Smooth muscle cell (in vitro differentiated cells): ENCODE measurements at regions not wholly inside any gene's neighbourhood (a gene's known extent, or its start where the extent isn't known, plus 50 kb on each side); places are given as distances from the start of the nearest gene placed in this dataset. TPM values are rescaled to one million over a fixed set of nuclear protein-coding genes. Genes with fewer than 3 reads are reported as not detected.

ENCODE experiments used
- DNase-seq: peaks from one replicate; lab custom pipeline; 2025; ENCODE audit not compliant: unreplicated experiment; lab: John Stamatoyannopoulos, UW
- H2AFZ ChIP-seq: fragments of 200-600 bp; sonication (generic); 2 replicates; pipeline ENCODE4 v1.6.0; 2016; ENCODE audit warnings: antibody characterized with exemption, low read depth, mild to moderate bottlenecking
- H3F3A ChIP-seq: fragments of 200-600 bp; sonication (generic); 2 replicates; pipeline ENCODE4 v1.6.0; 2017; ENCODE audit warnings: antibody characterized with exemption, low read depth
- H3K27ac ChIP-seq: fragments of 200-600 bp; sonication (generic); 2 replicates; pipeline ENCODE4 v1.5.1; 2016; ENCODE audit warnings: low read depth, mild to moderate bottlenecking
- H3K27me3 ChIP-seq: fragments of 200-600 bp; sonication (generic); 2 replicates; pipeline ENCODE4 v1.6.1; 2016; ENCODE audit warnings: low read depth, mild to moderate bottlenecking
- H3K36me3 ChIP-seq: fragments of 200-600 bp; sonication (generic); 2 replicates; pipeline ENCODE4 v1.5.1; 2016; ENCODE audit warnings: low read depth
- H3K4me1 ChIP-seq: fragments of 200-600 bp; sonication (generic); 2 replicates; pipeline ENCODE4 v1.5.1; 2016; ENCODE audit warnings: low read depth
- H3K4me2 ChIP-seq: fragments of 200-600 bp; sonication (generic); 2 replicates; pipeline ENCODE4 v1.6.0; 2016; ENCODE audit warnings: mild to moderate bottlenecking
- H3K4me3 ChIP-seq: fragments of 200-600 bp; sonication (generic); 2 replicates; pipeline ENCODE4 v1.5.1; 2016; ENCODE audit warnings: mild to moderate bottlenecking
- H3K79me2 ChIP-seq: fragments of 200-600 bp; sonication (generic); 2 replicates; pipeline ENCODE4 v1.6.0; 2016; ENCODE audit warnings: low read depth, mild to moderate bottlenecking
- H3K9ac ChIP-seq: fragments of 200-600 bp; sonication (generic); 2 replicates; pipeline ENCODE4 v1.6.0; 2016; ENCODE audit warnings: low read depth
- H3K9me3 ChIP-seq: fragments of 200-600 bp; sonication (generic); replicated peaks from 2 replicates; pipeline ENCODE4 v1.5.1; 2016; ENCODE audit warnings: low read depth
- H4K20me1 ChIP-seq: fragments of 200-600 bp; sonication (generic); 2 replicates; pipeline ENCODE4 v1.6.0; 2016; ENCODE audit warnings: low read depth
- CTCF ChIP-seq: fragments of 200-600 bp; sonication (generic); IDR thresholded peaks from 2 replicates; pipeline ENCODE4 v1.5.1; 2017; ENCODE audit warnings: borderline replicate concordance, mild to moderate bottlenecking, antibody characterized with exemption; ENCODE audit not compliant: insufficient read depth, poor library complexity, severe bottlenecking
- WGBS: methylation state at CpG from one replicate; pipeline ENCODE4 v1.1.7; 2016; ENCODE audit warnings: low lambda C conversion rate; 5-methylcytosine and 5-hydroxymethylcytosine counted together
- small RNA-seq: library from RNA; depleted of rRNA; stranded (forward); fragments of <200 nt; gene quantifications from one replicate; pipeline ENCODE3, GENCODE V24; 2014

- WGBS, result 75% methylated on average over 1 of the region's 1 CpG
- Histone ChIP-seq H3K4me3 (no peak overlapping the region), H3K9me3 (no peaks in the 10 kb centered on the region), H3K79me2 (no peaks in the 10 kb centered on the region), H3K4me2 (no peak overlapping the region), H3K36me3 (no peaks in the 10 kb centered on the region), H3F3A (no peaks in the 10 kb centered on the region), H3K4me1 (no peaks in the 10 kb centered on the region), H3K27me3 (no peaks in the 10 kb centered on the region), H3K9ac (no peak overlapping the region), H2AFZ (no peak overlapping the region), H4K20me1 (no peaks in the 10 kb centered on the region), H3K27ac (no peak overlapping the region)
- no peak for DNase-seq
- no peak for TF ChIP-seq CTCF
Observed at GRCh38 chr3:157566596-157566995, 63.4 kb upstream of the VEPH1 start.

GRCh38 chr3:157559401-157559800 is 56.2 kb upstream of the VEPH1 start:
- no peaks in the 10 kb centered on the region for H3K27me3 ChIP-seq
- no peaks in the 10 kb centered on the region for H3K36me3 ChIP-seq
- no peak for DNase-seq
- H3K9me3 ChIP-seq, result no peaks in the 10 kb centered on the region
- no peak for TF ChIP-seq CTCF
- 95% methylated on average over 1 of the region's 1 CpG for WGBS
- H3K79me2 ChIP-seq, result no peaks in the 10 kb centered on the region
- H2AFZ ChIP-seq, result no peak overlapping the region
- no peaks in the 10 kb centered on the region for H3F3A ChIP-seq
- no peak overlapping the region for H3K27ac ChIP-seq
- no peak overlapping the region for H3K4me3 ChIP-seq
- no peak overlapping the region for H3K9ac ChIP-seq
- no peak overlapping the region for H3K4me2 ChIP-seq
- no peaks in the 10 kb centered on the region for H4K20me1 ChIP-seq
- no peaks in the 10 kb centered on the region for H3K4me1 ChIP-seq

Small RNAs in the stretch of these regions (small RNA-seq; reads per million reads assigned to genes)
- gene RN7SKP46, result not detected
